ENCODE measurements at regions not wholly inside any gene's neighbourhood (a gene's known extent, or its start where the extent isn't known, plus 50 kb on each side); places are given as distances from the start of the nearest gene placed in this dataset.

DNA sequence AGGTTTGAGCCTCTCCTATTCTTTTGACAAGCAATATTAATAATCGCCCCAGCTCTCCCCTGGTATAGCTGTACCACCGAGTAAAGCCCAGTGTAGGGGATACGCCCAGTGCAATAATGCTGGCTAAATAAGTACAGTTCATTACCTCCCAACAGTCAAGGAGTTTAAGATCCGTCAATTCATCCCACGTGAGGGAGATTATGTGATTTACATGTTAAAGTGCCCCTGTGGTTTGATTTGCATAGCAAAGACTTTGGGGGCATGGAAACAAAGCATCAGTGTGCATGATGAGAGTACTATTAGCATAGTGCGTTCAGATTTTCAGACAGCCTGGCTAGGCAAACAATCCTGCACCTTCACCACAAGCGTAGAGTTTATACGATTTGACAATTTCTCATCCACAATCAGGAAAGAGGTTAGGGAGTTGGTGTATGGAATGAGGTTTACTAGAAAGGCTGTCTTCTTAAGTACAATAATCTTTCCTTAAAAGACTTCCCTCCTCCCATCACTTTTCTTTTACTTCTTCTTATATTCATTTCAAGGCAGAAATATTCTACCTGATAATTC is 754.0 kb downstream of the DIAPH3 start:
- TF ChIP-seq, protein P1, sequence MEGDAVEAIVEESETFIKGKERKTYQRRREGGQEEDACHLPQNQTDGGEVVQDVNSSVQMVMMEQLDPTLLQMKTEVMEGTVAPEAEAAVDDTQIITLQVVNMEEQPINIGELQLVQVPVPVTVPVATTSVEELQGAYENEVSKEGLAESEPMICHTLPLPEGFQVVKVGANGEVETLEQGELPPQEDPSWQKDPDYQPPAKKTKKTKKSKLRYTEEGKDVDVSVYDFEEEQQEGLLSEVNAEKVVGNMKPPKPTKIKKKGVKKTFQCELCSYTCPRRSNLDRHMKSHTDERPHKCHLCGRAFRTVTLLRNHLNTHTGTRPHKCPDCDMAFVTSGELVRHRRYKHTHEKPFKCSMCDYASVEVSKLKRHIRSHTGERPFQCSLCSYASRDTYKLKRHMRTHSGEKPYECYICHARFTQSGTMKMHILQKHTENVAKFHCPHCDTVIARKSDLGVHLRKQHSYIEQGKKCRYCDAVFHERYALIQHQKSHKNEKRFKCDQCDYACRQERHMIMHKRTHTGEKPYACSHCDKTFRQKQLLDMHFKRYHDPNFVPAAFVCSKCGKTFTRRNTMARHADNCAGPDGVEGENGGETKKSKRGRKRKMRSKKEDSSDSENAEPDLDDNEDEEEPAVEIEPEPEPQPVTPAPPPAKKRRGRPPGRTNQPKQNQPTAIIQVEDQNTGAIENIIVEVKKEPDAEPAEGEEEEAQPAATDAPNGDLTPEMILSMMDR (IDR thresholded peaks at IDR 0.05) = no peak
- no peak for TF ChIP-seq POLR2A (IDR thresholded peaks at IDR 0.05)
